Mammary epithelial cell (primary cell): ENCODE measurements at regions not wholly inside any gene's neighbourhood (a gene's known extent, or its start where the extent isn't known, plus 50 kb on each side); places are given as distances from the start of the nearest gene placed in this dataset.

Experiments
- EZH2 ChIP-seq: IDR thresholded peaks from 2 replicates; pipeline ENCODE4 v1.6.1; 2012; ENCODE audit warnings: low read length, inconsistent platforms, borderline replicate concordance
- TF ChIP-seq, protein P1 (sequence below), 2 donors: IDR thresholded peaks in 1 of 2; conservative IDR thresholded peaks in 1 of 2; 2 replicates each; pipeline ENCODE4 v1.5.1; 2011 to 2012; ENCODE audit warnings: inconsistent platforms in 2 of 2, low read length in 2 of 2, mild to moderate bottlenecking in 2 of 2, control low read depth in 1 of 2, low read depth in 1 of 2; ENCODE audit not compliant: insufficient read depth in 1 of 2; ENCODE audit errors: extremely low read depth in 1 of 2

DNA sequence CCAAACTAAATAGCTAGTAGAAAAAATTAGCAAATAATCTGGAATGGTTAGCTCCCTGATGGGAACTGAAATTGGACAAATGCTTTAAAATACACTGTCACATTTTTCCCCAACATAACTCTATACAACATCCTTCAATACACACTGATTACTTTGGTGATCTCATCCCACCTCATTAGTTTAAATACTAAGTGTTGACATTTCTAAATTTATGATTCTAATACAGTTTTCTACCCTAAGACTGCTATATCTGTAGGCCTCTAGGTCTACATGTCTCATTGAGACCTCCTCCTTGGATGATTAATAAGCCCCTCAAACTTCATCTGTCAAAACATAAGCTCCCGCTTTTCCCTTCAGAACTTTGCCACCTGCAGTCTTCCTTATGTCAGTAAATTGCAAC lies 80.7 kb upstream of the SLITRK5 start:
- TF ChIP-seq, protein P1, sequence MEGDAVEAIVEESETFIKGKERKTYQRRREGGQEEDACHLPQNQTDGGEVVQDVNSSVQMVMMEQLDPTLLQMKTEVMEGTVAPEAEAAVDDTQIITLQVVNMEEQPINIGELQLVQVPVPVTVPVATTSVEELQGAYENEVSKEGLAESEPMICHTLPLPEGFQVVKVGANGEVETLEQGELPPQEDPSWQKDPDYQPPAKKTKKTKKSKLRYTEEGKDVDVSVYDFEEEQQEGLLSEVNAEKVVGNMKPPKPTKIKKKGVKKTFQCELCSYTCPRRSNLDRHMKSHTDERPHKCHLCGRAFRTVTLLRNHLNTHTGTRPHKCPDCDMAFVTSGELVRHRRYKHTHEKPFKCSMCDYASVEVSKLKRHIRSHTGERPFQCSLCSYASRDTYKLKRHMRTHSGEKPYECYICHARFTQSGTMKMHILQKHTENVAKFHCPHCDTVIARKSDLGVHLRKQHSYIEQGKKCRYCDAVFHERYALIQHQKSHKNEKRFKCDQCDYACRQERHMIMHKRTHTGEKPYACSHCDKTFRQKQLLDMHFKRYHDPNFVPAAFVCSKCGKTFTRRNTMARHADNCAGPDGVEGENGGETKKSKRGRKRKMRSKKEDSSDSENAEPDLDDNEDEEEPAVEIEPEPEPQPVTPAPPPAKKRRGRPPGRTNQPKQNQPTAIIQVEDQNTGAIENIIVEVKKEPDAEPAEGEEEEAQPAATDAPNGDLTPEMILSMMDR (conservative IDR thresholded peaks at IDR 0.05 in 1 of 2, IDR thresholded peaks at IDR 0.05 in 1 of 2; ENCODE audit: extremely low read depth in 1 of 2, insufficient read depth in 1 of 2, low read depth in 1 of 2, low read length in 2 of 2), result no peak
- TF ChIP-seq EZH2, result no peak
